ENCODE measurements at regions not wholly inside any gene's neighbourhood (a gene's known extent, or its start where the extent isn't known, plus 50 kb on each side); places are given as distances from the start of the nearest gene placed in this dataset.
"Not testable (repeated sequence)": the region's sequence is repeated elsewhere in the genome, so short reads cannot be mapped to it uniquely, and the experiment has no call there.

DNA sequence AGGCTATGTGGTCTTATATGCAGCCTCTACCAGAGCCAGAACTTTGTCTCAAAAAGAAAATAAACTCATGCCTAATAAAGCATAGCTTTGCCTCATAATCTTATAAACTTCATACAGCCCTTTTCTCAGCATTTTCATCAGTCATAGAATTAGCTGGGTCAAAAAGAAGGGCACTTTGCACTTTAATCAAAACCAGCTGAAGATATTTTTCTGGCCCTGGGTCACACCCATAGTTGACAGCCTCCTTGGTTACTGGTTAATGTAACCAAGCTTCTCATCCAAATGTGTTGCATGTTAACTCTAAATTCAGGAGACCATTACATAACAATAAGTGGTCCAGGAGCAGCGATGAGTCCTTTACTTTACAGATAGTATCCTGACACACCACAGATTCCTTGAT lies 558.2 kb downstream of the FLRT2 start:
- H3K27me3 Mint-ChIP-seq, result no peaks in the 10 kb centered on the region
- H3K9me3 Mint-ChIP-seq, result peaks cover 0 to 2% (median 0%) of the 10 kb centered on the region in 3 donors
- H3K4me1 Mint-ChIP-seq, result peaks cover 0 to 6% (median 0%) of the 10 kb centered on the region in 3 donors
- no peak overlapping the region for H3K4me3 Mint-ChIP-seq
- H3K36me3 Mint-ChIP-seq, result peaks cover 2% of the 10 kb centered on the region
- no peak overlapping the region for H3K27ac Mint-ChIP-seq

DNA sequence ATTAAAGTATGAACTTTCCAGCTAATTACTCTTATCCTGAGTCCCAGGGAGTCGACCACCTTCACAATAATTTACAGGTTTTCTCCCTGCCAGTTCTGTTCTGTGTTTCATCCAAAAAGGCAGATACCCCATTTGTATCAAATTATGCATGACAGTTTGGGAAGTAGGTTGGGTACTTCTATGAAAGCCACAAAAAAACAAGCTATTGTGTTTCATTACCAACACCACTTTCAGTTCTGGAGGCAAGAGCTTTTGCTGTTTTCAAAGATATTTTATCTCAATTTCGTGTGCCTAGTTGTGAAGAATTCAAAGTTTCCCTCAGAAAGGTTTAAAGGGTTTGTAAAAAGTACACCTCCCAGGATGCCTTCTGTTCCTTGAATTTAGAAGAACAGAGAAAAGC lies 557.4 kb downstream of the FLRT2 start:
- peaks cover 0 to 2% (median 0%) of the 10 kb centered on the region in 3 donors for H3K9me3 Mint-ChIP-seq

DNA sequence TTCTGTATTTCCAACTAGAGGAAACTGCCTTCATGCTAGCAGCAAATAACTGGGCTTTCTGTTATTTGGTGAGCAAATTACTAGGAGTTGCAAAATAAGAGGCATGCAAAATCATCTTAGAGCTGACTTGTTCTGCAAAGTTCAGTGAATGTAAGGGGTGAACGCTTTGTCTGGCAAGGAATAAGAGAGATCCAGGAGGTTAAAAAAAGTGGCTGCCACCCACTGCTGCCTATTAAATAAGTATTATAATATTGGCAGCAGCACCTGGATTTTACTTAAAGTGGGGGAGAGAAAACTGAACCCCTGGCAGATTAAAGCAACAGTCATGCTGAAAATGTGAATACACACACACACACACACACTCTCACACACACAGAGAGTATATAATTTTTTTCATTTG lies 557.0 kb downstream of the FLRT2 start:
- peaks cover 0 to 6% (median 0%) of the 10 kb centered on the region in 3 donors for H3K4me1 Mint-ChIP-seq
- H3K27ac Mint-ChIP-seq, result no peak overlapping the region

More for the DNA sequence above, 557.4 kb downstream of the FLRT2 start:
- no peak overlapping the region for H3K27ac Mint-ChIP-seq
- H3K4me1 Mint-ChIP-seq, result peaks cover 0 to 6% (median 0%) of the 10 kb centered on the region in 3 donors
- no peak overlapping the region for H3K4me3 Mint-ChIP-seq
- no peaks in the 10 kb centered on the region for H3K27me3 Mint-ChIP-seq
- no peaks in the 10 kb centered on the region for H3K36me3 Mint-ChIP-seq

DNA sequence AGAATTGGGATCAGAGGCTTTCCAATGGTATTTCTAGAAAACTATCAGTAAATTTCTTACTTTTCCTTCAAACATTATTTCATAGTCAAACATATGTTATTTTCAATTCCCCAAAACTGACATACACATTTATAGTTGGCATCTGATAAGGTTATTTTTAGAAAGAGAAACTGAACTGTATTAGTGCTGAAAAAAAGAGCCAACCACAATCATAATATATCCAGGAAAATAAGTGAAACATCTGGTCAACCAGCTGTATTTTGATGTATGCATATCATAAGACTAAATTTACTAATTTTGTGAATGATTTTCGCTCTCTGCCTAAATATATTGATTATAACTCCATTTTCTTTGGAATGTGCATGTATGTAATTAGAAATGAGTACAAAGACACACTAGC lies 554.2 kb downstream of the FLRT2 start:
- H3K9me3 Mint-ChIP-seq, result peaks cover 3 to 17% (median 6%) of the 10 kb centered on the region in 3 donors
- H3K36me3 Mint-ChIP-seq, result peaks cover 4% of the 10 kb centered on the region
- peaks cover 0 to 6% (median 0%) of the 10 kb centered on the region in 3 donors for H3K4me1 Mint-ChIP-seq
- no peaks in the 10 kb centered on the region for H3K27me3 Mint-ChIP-seq
- H3K4me3 Mint-ChIP-seq, result no peak overlapping the region
- no peak overlapping the region for H3K27ac Mint-ChIP-seq

More for the DNA sequence above, 557.0 kb downstream of the FLRT2 start:
- peaks cover 0 to 3% (median 2%) of the 10 kb centered on the region in 3 donors for H3K9me3 Mint-ChIP-seq
- H3K36me3 Mint-ChIP-seq, result no peaks in the 10 kb centered on the region
- no peaks in the 10 kb centered on the region for H3K27me3 Mint-ChIP-seq
- H3K4me3 Mint-ChIP-seq, result no peak overlapping the region

DNA sequence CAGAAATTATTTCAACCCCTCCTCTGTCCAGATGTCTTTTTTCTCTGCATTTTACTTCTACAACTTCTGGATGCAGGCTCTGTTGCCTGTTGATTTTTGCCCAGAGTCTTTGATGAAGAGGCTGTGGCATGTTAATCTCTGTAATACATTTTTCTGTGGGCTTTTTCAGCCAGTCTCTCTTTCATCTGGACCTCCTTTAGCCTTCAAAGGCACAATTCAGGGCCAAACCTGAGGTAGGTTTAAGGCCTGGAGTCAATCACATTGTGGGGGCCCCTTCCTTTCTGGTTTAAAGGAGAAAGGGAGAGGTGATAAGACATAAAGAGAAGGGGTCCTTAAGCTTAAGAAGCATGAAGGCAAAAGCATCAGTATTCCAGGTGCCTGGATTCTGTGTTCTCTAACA lies 553.7 kb downstream of the FLRT2 start:
- Mint-ChIP-seq H3K27ac (no peak overlapping the region), H3K36me3 (peaks cover 4% of the 10 kb centered on the region), H3K4me3 (no peak overlapping the region), H3K4me1 (peaks cover 0 to 6% (median 0%) of the 10 kb centered on the region in 3 donors), H3K9me3 (peaks cover 3 to 17% (median 6%) of the 10 kb centered on the region in 3 donors), H3K27me3 (no peaks in the 10 kb centered on the region)

DNA sequence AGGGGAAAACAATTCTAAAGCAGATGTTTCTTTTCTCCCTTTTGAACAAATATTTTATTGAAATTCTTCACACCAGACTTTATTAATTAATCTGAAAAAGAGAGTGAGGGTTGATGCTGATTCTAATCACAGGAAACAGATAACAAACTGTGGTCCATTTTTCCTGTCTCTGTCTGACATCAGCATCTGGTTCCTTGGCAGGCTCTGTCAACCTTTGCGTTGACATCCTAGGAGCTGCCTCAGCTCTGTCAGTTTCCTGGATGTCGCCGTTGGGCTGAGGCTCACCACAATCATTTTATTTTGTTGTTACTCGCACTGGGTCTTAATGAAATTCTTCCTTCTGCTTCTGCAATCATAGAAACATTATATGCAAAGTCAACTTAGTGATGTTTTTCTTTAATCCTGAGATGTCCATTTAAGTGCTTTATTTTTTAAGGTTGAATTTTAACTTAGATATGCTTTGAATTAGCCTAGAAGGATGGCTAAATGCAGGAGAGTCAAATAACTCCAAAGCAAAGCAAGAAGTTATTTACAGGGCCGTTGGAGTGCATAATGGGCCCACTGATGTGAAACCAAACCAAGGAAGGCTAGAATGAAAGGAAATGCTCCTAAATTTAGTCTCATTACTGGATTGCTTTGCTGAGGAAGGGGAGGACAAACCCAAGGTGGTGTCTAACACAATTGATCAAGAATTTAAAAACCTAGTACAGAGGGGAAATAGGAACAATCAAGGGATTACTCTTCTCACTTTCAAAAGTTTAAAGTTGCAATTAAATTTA lies 542.4 kb downstream of the FLRT2 start:
- no peaks in the 10 kb centered on the region for H3K27me3 Mint-ChIP-seq
- no peak overlapping the region for H3K4me3 Mint-ChIP-seq
- H3K36me3 Mint-ChIP-seq, result peaks cover 7% of the 10 kb centered on the region
- H3K9me3 Mint-ChIP-seq, result peaks cover 0 to 3% (median 0%) of the 10 kb centered on the region in 3 donors
- no peaks in the 10 kb centered on the region for H3K4me1 Mint-ChIP-seq
- H3K27ac Mint-ChIP-seq, result no peak overlapping the region

DNA sequence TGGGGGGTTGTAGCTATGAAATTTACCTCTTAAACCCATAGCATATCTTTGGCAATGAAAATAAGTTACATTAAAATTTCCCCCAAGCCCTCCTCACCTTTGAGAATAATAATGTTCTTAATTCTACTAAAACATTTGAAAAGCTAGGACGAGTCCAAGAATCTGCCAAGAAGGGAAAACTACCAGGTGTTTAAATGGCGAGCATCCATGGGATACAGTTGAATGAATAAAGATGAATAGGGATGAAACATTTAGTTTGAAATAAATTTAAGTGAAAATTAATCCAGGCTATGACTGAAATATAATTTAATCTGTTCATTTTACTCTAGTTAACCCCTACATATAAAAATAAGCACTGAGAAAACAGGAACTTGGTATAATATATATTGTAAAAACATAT lies 536.7 kb downstream of the FLRT2 start:
- Mint-ChIP-seq H3K27me3 (no peaks in the 10 kb centered on the region), H3K27ac (no peak overlapping the region), H3K9me3 (peaks cover 0 to 6% (median 0%) of the 10 kb centered on the region in 3 donors), H3K4me3 (no peak overlapping the region), H3K36me3 (peaks cover 3% of the 10 kb centered on the region), H3K4me1 (peaks cover 0 to 1% (median 1%) of the 10 kb centered on the region in 3 donors)

DNA sequence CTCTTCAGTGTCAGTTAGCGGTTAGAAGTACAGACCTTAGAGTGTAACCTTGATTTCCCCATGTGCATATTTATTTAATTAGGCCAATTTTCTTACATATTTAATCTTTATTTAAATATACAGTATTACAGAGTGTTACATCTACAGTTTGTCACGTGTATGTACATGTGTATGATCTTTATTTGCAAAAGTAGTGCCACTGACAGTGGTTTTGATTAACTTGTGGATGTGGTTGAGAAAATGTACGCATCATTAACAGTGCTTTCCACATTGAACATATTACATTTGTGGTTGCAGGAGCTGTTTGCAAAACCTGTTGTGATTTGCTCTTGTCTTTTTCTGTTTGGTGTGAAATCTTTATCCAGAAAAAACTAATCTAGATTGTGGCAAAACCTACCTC lies 535.5 kb downstream of the FLRT2 start:
- H3K4me3 Mint-ChIP-seq, result no peak overlapping the region
- peaks cover 0 to 4% (median 0%) of the 10 kb centered on the region in 3 donors for H3K9me3 Mint-ChIP-seq
- H3K36me3 Mint-ChIP-seq, result no peaks in the 10 kb centered on the region
- H3K27ac Mint-ChIP-seq, result no peak overlapping the region
- H3K27me3 Mint-ChIP-seq, result no peaks in the 10 kb centered on the region
- H3K4me1 Mint-ChIP-seq, result peaks cover 0 to 2% (median 1%) of the 10 kb centered on the region in 3 donors

DNA sequence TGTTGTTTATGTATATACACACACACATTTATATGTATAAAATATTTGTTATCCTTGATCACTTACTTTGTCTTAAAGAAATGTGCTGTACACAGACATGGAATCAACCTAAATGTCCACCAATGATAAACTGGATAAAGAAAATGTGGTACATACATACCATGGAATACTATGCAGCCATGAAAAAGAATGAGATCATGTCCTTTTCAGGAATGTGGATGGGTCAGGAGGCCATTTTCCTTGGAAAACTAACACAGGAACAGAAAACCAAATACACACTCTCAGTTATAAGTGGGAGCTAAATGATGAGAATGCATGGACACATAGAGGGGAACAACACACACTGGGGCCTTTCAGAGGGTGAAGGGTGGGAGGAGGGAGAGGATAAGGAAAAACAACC lies 534.7 kb downstream of the FLRT2 start:
- H3K4me1 Mint-ChIP-seq, H3K4me3 Mint-ChIP-seq, H3K27ac Mint-ChIP-seq, H3K9me3 Mint-ChIP-seq, H3K36me3 Mint-ChIP-seq, H3K27me3 Mint-ChIP-seq: not testable (repeated sequence)

DNA sequence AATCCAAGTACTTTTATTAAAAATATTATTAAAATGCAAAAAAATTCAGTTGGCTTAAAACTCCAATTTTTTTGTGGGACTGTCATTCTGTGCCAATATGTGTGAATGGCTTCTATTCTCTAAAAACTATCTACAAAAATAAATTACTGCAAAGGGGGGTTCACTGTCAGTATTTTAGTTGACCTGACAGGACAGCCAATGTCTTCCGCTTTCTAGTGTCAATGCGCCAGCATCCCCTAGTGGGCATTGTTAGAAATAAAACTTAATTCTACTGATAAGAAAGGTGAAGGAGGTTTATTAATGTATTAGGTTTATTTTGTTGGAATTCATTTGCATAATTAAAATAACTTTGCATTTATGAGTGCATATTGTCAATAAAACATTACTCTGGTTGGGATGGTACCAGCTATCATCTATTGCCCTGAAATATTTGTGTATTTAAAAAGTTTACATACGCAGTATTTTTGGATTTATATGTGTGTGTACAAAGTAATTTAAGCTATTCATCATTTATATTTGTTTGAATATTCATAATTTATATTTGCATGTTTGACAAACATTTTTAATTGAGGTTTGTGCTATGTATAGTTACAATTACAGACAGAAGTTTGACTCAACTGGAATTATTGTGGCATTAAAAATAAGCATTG lies 527.2 kb downstream of the FLRT2 start:
- Mint-ChIP-seq H3K27me3 (no peaks in the 10 kb centered on the region), H3K36me3 (no peaks in the 10 kb centered on the region), H3K4me1 (peaks cover 0 to 4% (median 0%) of the 10 kb centered on the region in 3 donors), H3K27ac (no peak overlapping the region), H3K4me3 (no peak overlapping the region), H3K9me3 (no peaks in the 10 kb centered on the region)

DNA sequence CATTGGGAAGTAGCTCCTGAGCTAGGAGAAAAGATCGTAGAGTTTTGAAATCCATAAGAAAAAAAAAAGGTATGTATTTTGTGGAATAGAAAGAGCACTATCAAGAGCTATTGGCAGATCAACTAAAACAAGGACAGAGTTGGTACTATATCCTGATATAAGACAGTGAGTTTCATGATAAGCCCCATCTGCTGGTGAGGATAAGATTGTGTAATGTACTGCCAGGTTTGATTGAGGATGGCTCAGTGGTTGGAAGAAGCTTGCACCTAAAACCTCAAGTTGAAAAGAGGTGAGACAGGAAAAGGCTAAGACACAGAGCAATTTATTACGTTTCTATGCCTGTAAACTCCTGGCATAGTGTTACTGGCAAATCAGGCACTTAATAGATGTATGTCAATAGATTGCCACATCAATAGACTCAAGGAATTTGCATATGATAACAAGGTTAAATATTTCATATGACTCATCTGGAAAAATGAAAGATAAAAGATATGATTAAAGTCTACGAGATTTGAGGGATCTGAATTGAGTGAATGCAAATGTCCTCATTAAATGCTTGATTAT lies 525.6 kb downstream of the FLRT2 start:
- no peak overlapping the region for H3K27ac Mint-ChIP-seq
- H3K4me1 Mint-ChIP-seq, result peaks cover 0 to 1% (median 0%) of the 10 kb centered on the region in 3 donors
- no peaks in the 10 kb centered on the region for H3K27me3 Mint-ChIP-seq
- no peak overlapping the region for H3K4me3 Mint-ChIP-seq
- H3K9me3 Mint-ChIP-seq, result no peaks in the 10 kb centered on the region
- no peaks in the 10 kb centered on the region for H3K36me3 Mint-ChIP-seq

DNA sequence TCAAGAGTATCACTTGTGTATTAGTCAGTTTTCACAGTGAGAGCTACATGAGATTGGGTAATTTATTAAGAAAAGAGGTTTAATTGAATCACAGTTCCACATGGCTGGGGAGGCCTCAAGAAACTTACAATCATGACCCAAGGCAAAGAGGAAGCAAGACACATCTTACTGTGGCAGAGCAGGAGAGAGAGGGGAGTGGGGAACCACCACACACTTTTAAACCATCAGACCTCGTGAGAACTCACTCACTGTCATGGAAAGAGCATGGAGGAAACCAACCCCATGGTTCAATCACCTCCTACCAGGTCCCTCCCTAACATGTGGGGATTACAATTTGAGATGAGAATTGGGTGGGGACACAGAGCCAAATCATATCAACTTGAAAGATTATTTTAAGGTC lies 522.9 kb downstream of the FLRT2 start:
- Mint-ChIP-seq H3K4me1 (no peaks in the 10 kb centered on the region), H3K27ac (no peak overlapping the region), H3K9me3 (no peaks in the 10 kb centered on the region), H3K4me3 (no peak overlapping the region), H3K36me3 (no peaks in the 10 kb centered on the region), H3K27me3 (no peaks in the 10 kb centered on the region)

DNA sequence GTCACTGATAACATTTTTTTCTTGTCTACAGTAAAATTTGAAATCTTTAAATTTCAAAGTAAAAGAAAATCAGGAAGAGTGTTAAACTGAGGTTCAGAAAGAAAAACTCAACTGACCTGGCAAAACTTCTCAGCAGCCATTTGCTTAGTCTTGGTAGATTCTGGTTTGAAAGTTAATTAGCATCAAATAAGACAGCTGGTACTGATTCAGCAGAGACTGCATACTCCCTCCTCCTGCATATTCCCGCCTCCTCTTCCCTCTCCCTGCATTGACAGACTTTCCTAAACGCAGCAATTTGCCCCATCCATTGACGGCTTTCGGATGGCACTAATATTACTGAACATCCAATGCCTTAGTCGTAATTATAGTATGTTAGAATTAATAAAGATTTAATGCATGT lies 520.8 kb downstream of the FLRT2 start:
- no peaks in the 10 kb centered on the region for H3K27me3 Mint-ChIP-seq
- peaks cover 6% of the 10 kb centered on the region for H3K36me3 Mint-ChIP-seq
- H3K4me3 Mint-ChIP-seq, result no peak overlapping the region
- no peaks in the 10 kb centered on the region for H3K4me1 Mint-ChIP-seq
- no peak overlapping the region for H3K27ac Mint-ChIP-seq
- H3K9me3 Mint-ChIP-seq, result peaks cover 0 to 4% (median 4%) of the 10 kb centered on the region in 3 donors

DNA sequence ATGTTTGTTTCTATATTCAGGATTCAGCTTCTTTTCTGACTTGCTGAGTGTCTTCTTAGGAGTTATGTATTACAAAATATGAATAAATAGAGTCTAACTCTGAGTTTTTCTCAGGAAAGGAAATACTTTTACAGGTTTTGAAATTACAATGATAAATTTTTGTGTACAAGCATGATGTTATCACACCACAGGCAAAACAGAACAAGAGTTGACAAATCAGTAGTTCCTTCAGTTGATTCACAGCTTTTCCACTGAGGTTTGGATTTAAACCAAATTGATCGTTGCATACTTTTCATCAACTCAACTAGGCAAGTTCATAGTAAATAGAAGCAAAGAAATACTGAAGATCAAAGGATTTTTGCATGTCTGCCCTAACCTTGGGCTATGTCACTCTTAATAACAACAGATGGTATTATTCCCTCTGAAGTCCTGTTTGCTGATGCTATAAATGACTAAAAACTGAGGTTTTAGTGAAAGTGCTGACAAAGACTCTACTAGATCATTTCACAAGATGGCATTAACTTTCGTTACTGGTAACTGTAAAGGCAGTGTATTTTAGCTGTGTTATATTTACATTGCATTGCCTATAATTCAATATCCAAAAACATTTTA lies 520.2 kb downstream of the FLRT2 start:
- no peak overlapping the region for H3K4me3 Mint-ChIP-seq
- no peak overlapping the region for H3K27ac Mint-ChIP-seq
- peaks cover 6% of the 10 kb centered on the region for H3K36me3 Mint-ChIP-seq
- H3K9me3 Mint-ChIP-seq, result peaks cover under 1 to 4% (median 4%) of the 10 kb centered on the region in 3 donors
- no peaks in the 10 kb centered on the region for H3K4me1 Mint-ChIP-seq
- H3K27me3 Mint-ChIP-seq, result no peaks in the 10 kb centered on the region

DNA sequence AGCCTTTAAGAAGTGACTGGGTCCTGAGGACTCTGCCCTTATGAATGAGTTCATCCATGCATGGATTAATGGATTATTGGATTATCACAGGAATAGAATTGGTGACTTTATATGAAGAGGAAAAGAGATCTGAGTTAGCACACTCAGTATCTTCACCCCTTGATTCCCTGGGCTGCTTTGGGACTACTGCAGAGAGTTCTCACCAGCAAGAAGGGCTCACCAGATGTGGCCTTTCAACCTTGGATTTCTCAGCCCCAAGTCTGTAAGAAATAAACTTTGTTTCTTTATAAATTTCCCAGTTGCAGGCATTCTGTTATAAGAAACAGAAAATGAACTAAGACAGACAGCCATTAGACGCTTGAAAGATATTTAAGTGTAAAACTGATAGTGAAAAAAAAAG lies 509.2 kb downstream of the FLRT2 start:
- no peaks in the 10 kb centered on the region for H3K36me3 Mint-ChIP-seq
- no peak overlapping the region for H3K4me3 Mint-ChIP-seq
- no peaks in the 10 kb centered on the region for H3K4me1 Mint-ChIP-seq
- H3K9me3 Mint-ChIP-seq, result peaks cover 0 to 6% (median 2%) of the 10 kb centered on the region in 3 donors
- H3K27ac Mint-ChIP-seq, result no peak overlapping the region
- no peaks in the 10 kb centered on the region for H3K27me3 Mint-ChIP-seq
